ENCODE measurements at regions not wholly inside any gene's neighbourhood (a gene's known extent, or its start where the extent isn't known, plus 50 kb on each side); places are given as distances from the start of the nearest gene placed in this dataset.

DNA sequence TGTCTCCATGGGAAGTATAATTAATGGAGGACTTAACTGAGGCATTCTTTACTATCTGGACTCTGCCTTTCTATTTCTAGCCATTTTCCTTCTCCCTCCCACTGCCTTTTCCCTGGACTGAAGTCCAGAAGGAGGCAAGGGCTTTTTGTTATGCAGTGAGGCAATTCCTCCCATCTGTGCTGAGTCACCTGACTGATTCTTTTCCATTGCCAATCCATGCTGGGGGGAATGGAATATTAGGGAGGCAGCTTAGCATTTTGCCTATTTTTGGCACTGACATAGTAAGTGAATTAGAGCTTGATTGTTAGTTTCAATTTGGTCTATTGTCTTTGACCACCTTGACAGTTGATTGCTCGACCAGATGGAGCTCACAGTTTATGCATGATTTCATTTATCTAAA lies 1000.6 kb upstream of the PRMT6 start:
- H3K27me3 ChIP-seq (ENCODE audit: control insufficient read depth in 2 of 2, insufficient read depth in 2 of 2, low read length in 2 of 2), result no peaks in the 10 kb centered on the region
- no peak overlapping the region for H3K9ac ChIP-seq (ENCODE audit: insufficient read depth, low read length, poor library complexity, severe bottlenecking)
- H3K79me2 ChIP-seq (ENCODE audit: insufficient read depth, low read length), result no peaks in the 10 kb centered on the region
- no peak overlapping the region for H3K27ac ChIP-seq (ENCODE audit: low read depth in 1 of 2, low read length in 2 of 2)
- no peak overlapping the region for H3K4me3 ChIP-seq (replicated peaks in 1 of 3; ENCODE audit: low read depth in 2 of 3, low read length in 3 of 3)
- Mint-ChIP-seq H3K9me3 (peaks cover 0 to 5% (median 0%) of the 10 kb centered on the region in 7 donors), H3K36me3 (no peaks in the 10 kb centered on the region), H3K4me3 (no peak overlapping the region), H3K27ac (no peak overlapping the region), H3K4me1 (no peaks in the 10 kb centered on the region), H3K27me3 (ENCODE audit: low read depth in 3 of 3) (peaks cover 0 to 2% (median 0%) of the 10 kb centered on the region in 3 donors)
- H4K20me1 ChIP-seq (ENCODE audit: insufficient read depth, low read length), result no peaks in the 10 kb centered on the region
- no peak overlapping the region for H3K4me2 ChIP-seq (replicated peaks; ENCODE audit: extremely low read depth, low read length, poor library complexity, severe bottlenecking)
- DNase-seq, result no peak
- H3K9me3 ChIP-seq (replicated peaks in 1 of 2; ENCODE audit: control insufficient read depth in 1 of 2, insufficient read depth in 1 of 2, low read length in 2 of 2), result peaks cover 4 to 7% of the 10 kb centered on the region in 2 donors
- no peak overlapping the region for H2AFZ ChIP-seq (ENCODE audit: insufficient read depth, low read depth, low read length, poor library complexity, severe bottlenecking)
- no CpG with 5 or more reads among the region's 1 CpG for WGBS (ENCODE audit: insufficient coverage)
- H3K4me1 ChIP-seq (ENCODE audit: control insufficient read depth in 1 of 2, insufficient read depth in 2 of 2, low read length in 2 of 2), result no peaks in the 10 kb centered on the region
- TF ChIP-seq, protein P1, sequence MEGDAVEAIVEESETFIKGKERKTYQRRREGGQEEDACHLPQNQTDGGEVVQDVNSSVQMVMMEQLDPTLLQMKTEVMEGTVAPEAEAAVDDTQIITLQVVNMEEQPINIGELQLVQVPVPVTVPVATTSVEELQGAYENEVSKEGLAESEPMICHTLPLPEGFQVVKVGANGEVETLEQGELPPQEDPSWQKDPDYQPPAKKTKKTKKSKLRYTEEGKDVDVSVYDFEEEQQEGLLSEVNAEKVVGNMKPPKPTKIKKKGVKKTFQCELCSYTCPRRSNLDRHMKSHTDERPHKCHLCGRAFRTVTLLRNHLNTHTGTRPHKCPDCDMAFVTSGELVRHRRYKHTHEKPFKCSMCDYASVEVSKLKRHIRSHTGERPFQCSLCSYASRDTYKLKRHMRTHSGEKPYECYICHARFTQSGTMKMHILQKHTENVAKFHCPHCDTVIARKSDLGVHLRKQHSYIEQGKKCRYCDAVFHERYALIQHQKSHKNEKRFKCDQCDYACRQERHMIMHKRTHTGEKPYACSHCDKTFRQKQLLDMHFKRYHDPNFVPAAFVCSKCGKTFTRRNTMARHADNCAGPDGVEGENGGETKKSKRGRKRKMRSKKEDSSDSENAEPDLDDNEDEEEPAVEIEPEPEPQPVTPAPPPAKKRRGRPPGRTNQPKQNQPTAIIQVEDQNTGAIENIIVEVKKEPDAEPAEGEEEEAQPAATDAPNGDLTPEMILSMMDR (IDR thresholded peaks at IDR 0.05), result no peak
- H3K36me3 ChIP-seq (replicated peaks in 1 of 2; ENCODE audit: control insufficient read depth in 1 of 2, insufficient read depth in 2 of 2, low read length in 2 of 2), result no peaks in the 10 kb centered on the region
- intact Hi-C loops (cut with micrococcal nuclease), result no loop called here

GRCh38 chr1:106061586-106062495 lies 994.6 kb upstream of the PRMT6 start:
- no peaks in the 10 kb centered on the region for H3K4me1 Mint-ChIP-seq
- H3K9ac ChIP-seq (ENCODE audit: insufficient read depth, low read length, poor library complexity, severe bottlenecking), result no peak overlapping the region
- no peak overlapping the region for H3K27ac Mint-ChIP-seq
- no peaks in the 10 kb centered on the region for H3K4me1 ChIP-seq (ENCODE audit: control insufficient read depth in 1 of 2, insufficient read depth in 2 of 2, low read length in 2 of 2)
- H4K20me1 ChIP-seq (ENCODE audit: insufficient read depth, low read length), result no peaks in the 10 kb centered on the region
- peaks cover 0 to 6% (median 0%) of the 10 kb centered on the region in 7 donors for H3K9me3 Mint-ChIP-seq
- no peaks in the 10 kb centered on the region for H3K36me3 Mint-ChIP-seq
- TF ChIP-seq, protein P1 (IDR thresholded peaks at IDR 0.05), result no peak
- peaks cover 0 to 5% of the 10 kb centered on the region in 2 donors for H3K9me3 ChIP-seq (replicated peaks in 1 of 2; ENCODE audit: control insufficient read depth in 1 of 2, insufficient read depth in 1 of 2, low read length in 2 of 2)
- H3K27me3 Mint-ChIP-seq (ENCODE audit: low read depth in 3 of 3), result no peaks in the 10 kb centered on the region
- H3K4me2 ChIP-seq (replicated peaks; ENCODE audit: extremely low read depth, low read length, poor library complexity, severe bottlenecking), result no peak overlapping the region
- H3K36me3 ChIP-seq (replicated peaks in 1 of 2; ENCODE audit: control insufficient read depth in 1 of 2, insufficient read depth in 2 of 2, low read length in 2 of 2), result no peaks in the 10 kb centered on the region
- no peak overlapping the region for H3K4me3 Mint-ChIP-seq
- DNase-seq, result no peak
- no peak overlapping the region for H3K27ac ChIP-seq (ENCODE audit: low read depth in 1 of 2, low read length in 2 of 2)
- no peak overlapping the region for H3K4me3 ChIP-seq (replicated peaks in 1 of 3; ENCODE audit: low read depth in 2 of 3, low read length in 3 of 3)
- intact Hi-C loops (cut with micrococcal nuclease), result no loop called here
- no peaks in the 10 kb centered on the region for H3K79me2 ChIP-seq (ENCODE audit: insufficient read depth, low read length)
- H3K27me3 ChIP-seq (ENCODE audit: control insufficient read depth in 2 of 2, insufficient read depth in 2 of 2, low read length in 2 of 2), result no peaks in the 10 kb centered on the region
- H2AFZ ChIP-seq (ENCODE audit: insufficient read depth, low read depth, low read length, poor library complexity, severe bottlenecking), result no peak overlapping the region
- WGBS (ENCODE audit: insufficient coverage), result 58% methylated on average over 2 of the region's 3 CpGs
